Osteoblast (primary cell): ENCODE measurements at regions not wholly inside any gene's neighbourhood (a gene's known extent, or its start where the extent isn't known, plus 50 kb on each side); places are given as distances from the start of the nearest gene placed in this dataset.
"Not testable (repeated sequence)": the region's sequence is repeated elsewhere in the genome, so short reads cannot be mapped to it uniquely, and the experiment has no call there.

ENCODE experiments used
- DNase-seq: peaks from one replicate; pipeline ENCODE4 v3.0.0; 2011; ENCODE audit warnings: low spot score, mixed read lengths; ENCODE audit not compliant: insufficient read length; ENCODE audit errors: missing footprints
- H2AFZ ChIP-seq: 2 replicates; pipeline ENCODE4 v1.6.0; 2011; ENCODE audit warnings: mild to moderate bottlenecking, low read length
- H3K27ac ChIP-seq: 2 replicates; pipeline ENCODE4 v1.5.1; 2011; ENCODE audit warnings: mild to moderate bottlenecking, low read depth, low read length, moderate library complexity
- H3K27me3 ChIP-seq: 2 replicates; pipeline ENCODE4 v1.6.0; 2012; ENCODE audit warnings: mild to moderate bottlenecking, control low read depth, inconsistent platforms, low read length, moderate library complexity; ENCODE audit not compliant: insufficient read depth
- H3K36me3 ChIP-seq: 2 replicates; pipeline ENCODE4 v1.5.1; 2011; ENCODE audit warnings: mild to moderate bottlenecking, low read length, control low read depth, moderate library complexity; ENCODE audit not compliant: insufficient read depth
- H3K4me1 ChIP-seq: 2 replicates; pipeline ENCODE4 v1.5.1; 2011; ENCODE audit warnings: mild to moderate bottlenecking, low read length, control low read depth, moderate library complexity; ENCODE audit not compliant: insufficient read depth
- H3K4me2 ChIP-seq: 2 replicates; pipeline ENCODE4 v1.6.0; 2011; ENCODE audit warnings: mild to moderate bottlenecking, low read length; ENCODE audit not compliant: insufficient read depth
- H3K4me3 ChIP-seq: fragments of 200-600 bp; sonication (generic); 3 replicates; pipeline ENCODE4 v1.5.1; 2012; ENCODE audit warnings: mild to moderate bottlenecking, low read length, inconsistent platforms; ENCODE audit not compliant: insufficient read depth
- H3K79me2 ChIP-seq: 2 replicates; pipeline ENCODE4 v1.6.0; 2012; ENCODE audit warnings: mild to moderate bottlenecking, low read length, control low read depth, inconsistent platforms; ENCODE audit not compliant: insufficient read depth
- H3K9me3 ChIP-seq: 2 replicates; pipeline ENCODE4 v1.5.1; 2011; ENCODE audit warnings: low read depth, low read length, control low read depth
- H4K20me1 ChIP-seq: 2 replicates; pipeline ENCODE4 v1.6.0; 2012; ENCODE audit warnings: mild to moderate bottlenecking, low read length, control low read depth; ENCODE audit not compliant: insufficient read depth
- CTCF ChIP-seq: IDR thresholded peaks from 2 replicates; pipeline ENCODE4 v1.5.1; 2011; ENCODE audit warnings: mild to moderate bottlenecking, low read depth, low read length, moderate library complexity; ENCODE audit errors: extremely low read depth

- Histone ChIP-seq H3K27ac (no peak overlapping the region), H3K9me3 (no peaks in the 10 kb centered on the region), H3K4me1 (peaks cover 22% of the 10 kb centered on the region), H3K79me2 (no peaks in the 10 kb centered on the region), H3K4me3 (no peak overlapping the region), H2AFZ (no peak overlapping the region), H3K4me2 (no peak overlapping the region), H3K36me3 (no peaks in the 10 kb centered on the region), H3K27me3 (no peaks in the 10 kb centered on the region), H4K20me1 (no peaks in the 10 kb centered on the region)
- DNase-seq: no peak
- TF ChIP-seq CTCF: no peak
Measured at GRCh38 chr3:98692787-98693473, 70.2 kb upstream of the ST3GAL6 start.

GRCh38 chr3:98695796-98696195 lies 67.3 kb upstream of the ST3GAL6 start:
- peak; percentile 86 for DNase-seq
- no peak overlapping the region for H2AFZ ChIP-seq
- H3K79me2 ChIP-seq: no peaks in the 10 kb centered on the region
- H3K27ac ChIP-seq: peak overlapping the region; percentile 54
- H3K4me2 ChIP-seq: no peak overlapping the region
- no peak for TF ChIP-seq CTCF
- H3K27me3 ChIP-seq: no peaks in the 10 kb centered on the region
- no peak overlapping the region for H3K4me3 ChIP-seq
- no peaks in the 10 kb centered on the region for H4K20me1 ChIP-seq
- H3K9me3 ChIP-seq: no peaks in the 10 kb centered on the region
- no peaks in the 10 kb centered on the region for H3K36me3 ChIP-seq
- H3K4me1 ChIP-seq: peaks cover 23% of the 10 kb centered on the region

- not testable (repeated sequence) for DNase-seq, H3K4me2 ChIP-seq, H3K79me2 ChIP-seq, H4K20me1 ChIP-seq, H3K36me3 ChIP-seq, H3K4me3 ChIP-seq, H3K9me3 ChIP-seq, H3K27me3 ChIP-seq, H2AFZ ChIP-seq
- H3K27ac ChIP-seq: peak overlapping the region; percentile 54
- H3K4me1 ChIP-seq: peaks cover 19% of the 10 kb centered on the region
Measured at GRCh38 chr3:98696296-98696695, 66.8 kb upstream of the ST3GAL6 start.

GRCh38 chr3:98697225-98697624 lies 65.9 kb upstream of the ST3GAL6 start:
- Histone ChIP-seq H3K36me3 (no peaks in the 10 kb centered on the region), H3K4me3 (no peak overlapping the region), H3K4me1 (peaks cover 19% of the 10 kb centered on the region), H3K9me3 (no peaks in the 10 kb centered on the region), H3K4me2 (no peak overlapping the region), H4K20me1 (no peaks in the 10 kb centered on the region), H2AFZ (no peak overlapping the region), H3K79me2 (no peaks in the 10 kb centered on the region), H3K27me3 (no peaks in the 10 kb centered on the region), H3K27ac (no peak overlapping the region)
- TF ChIP-seq CTCF: no peak
- DNase-seq: no peak
